ENCODE measurements at regions not wholly inside any gene's neighbourhood (a gene's known extent, or its start where the extent isn't known, plus 50 kb on each side); places are given as distances from the start of the nearest gene placed in this dataset.

- Mint-ChIP-seq H3K27ac (no peak overlapping the region), H3K9me3 (no peaks in the 10 kb centered on the region), H3K4me3 (no peak overlapping the region), H3K27me3 (no peaks in the 10 kb centered on the region), H3K4me1 (no peaks in the 10 kb centered on the region), H3K36me3 (no peaks in the 10 kb centered on the region)
- POLR2A ChIA-PET, result no interaction called here
- DNase-seq, result no peak
- no peak for ATAC-seq (ENCODE audit: low read depth)
Measured at GRCh38 chr10:45180946-45181875, 134.2 kb downstream of the OR13A1 start.

- Mint-ChIP-seq H3K36me3 (no peaks in the 10 kb centered on the region), H3K4me1 (no peaks in the 10 kb centered on the region), H3K4me3 (no peak overlapping the region), H3K27me3 (no peaks in the 10 kb centered on the region), H3K27ac (no peak overlapping the region), H3K9me3 (no peaks in the 10 kb centered on the region)
- DNase-seq, result no peak
- no peak for ATAC-seq (ENCODE audit: low read depth)
- POLR2A ChIA-PET, result no interaction called here
Measured at GRCh38 chr10:45183174-45183573, 132.2 kb downstream of the OR13A1 start.

- H3K4me1 Mint-ChIP-seq, result no peaks in the 10 kb centered on the region
- POLR2A ChIA-PET, result no interaction called here
- H3K27ac Mint-ChIP-seq, result no peak overlapping the region
- DNase-seq (no peak), ATAC-seq (ENCODE audit: low read depth) (no peak)
- peaks cover 6% of the 10 kb centered on the region for H3K27me3 Mint-ChIP-seq
- H3K4me3 Mint-ChIP-seq, result no peak overlapping the region
- no peaks in the 10 kb centered on the region for H3K9me3 Mint-ChIP-seq
- H3K36me3 Mint-ChIP-seq, result no peaks in the 10 kb centered on the region
Measured at GRCh38 chr10:45197816-45198485, 117.5 kb downstream of the OR13A1 start.

- no peaks in the 10 kb centered on the region for H3K36me3 Mint-ChIP-seq
- POLR2A ChIA-PET, result no interaction called here
- peaks cover 6% of the 10 kb centered on the region for H3K27me3 Mint-ChIP-seq
- no peaks in the 10 kb centered on the region for H3K9me3 Mint-ChIP-seq
- no peak overlapping the region for H3K27ac Mint-ChIP-seq
- H3K4me1 Mint-ChIP-seq, result no peaks in the 10 kb centered on the region
- no peak for DNase-seq
- no peak for ATAC-seq (ENCODE audit: low read depth)
- H3K4me3 Mint-ChIP-seq, result no peak overlapping the region
Measured at GRCh38 chr10:45198486-45199204, 116.8 kb downstream of the OR13A1 start.

GRCh38 chr10:45199205-45199740 lies 116.1 kb downstream of the OR13A1 start:
- DNase-seq (no peak), ATAC-seq (ENCODE audit: low read depth) (no peak)
- H3K4me1 Mint-ChIP-seq, result no peaks in the 10 kb centered on the region
- H3K9me3 Mint-ChIP-seq, result no peaks in the 10 kb centered on the region
- H3K27ac Mint-ChIP-seq, result no peak overlapping the region
- POLR2A ChIA-PET, result no interaction called here
- H3K4me3 Mint-ChIP-seq, result no peak overlapping the region
- H3K27me3 Mint-ChIP-seq, result peaks cover 8% of the 10 kb centered on the region
- no peaks in the 10 kb centered on the region for H3K36me3 Mint-ChIP-seq

DNA sequence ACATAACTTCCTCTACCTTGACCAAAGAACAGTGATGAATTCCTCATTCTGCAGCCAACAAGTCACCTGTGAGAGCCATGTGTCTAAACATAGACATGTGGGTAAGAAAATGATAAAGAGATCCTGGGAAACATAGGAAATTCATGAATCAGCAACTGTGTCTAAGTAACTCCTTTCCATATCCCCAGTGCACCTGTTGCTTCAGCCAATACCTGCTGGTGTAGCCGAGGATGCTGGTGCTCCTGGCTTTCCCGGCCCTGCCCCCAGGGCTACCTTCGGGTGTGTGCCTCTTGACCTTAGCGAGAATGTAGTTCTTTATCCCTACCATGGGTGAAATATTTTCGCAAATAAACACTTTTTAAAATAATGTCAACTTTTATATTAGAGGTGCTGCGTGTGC lies 114.1 kb downstream of the OR13A1 start:
- H3K9me3 Mint-ChIP-seq, result no peaks in the 10 kb centered on the region
- H3K27ac Mint-ChIP-seq, result no peak overlapping the region
- POLR2A ChIA-PET, result no interaction called here
- H3K4me1 Mint-ChIP-seq, result no peaks in the 10 kb centered on the region
- H3K27me3 Mint-ChIP-seq, result peaks cover 10% of the 10 kb centered on the region
- H3K4me3 Mint-ChIP-seq, result no peak overlapping the region
- ATAC-seq (ENCODE audit: low read depth), result no peak
- no peak for DNase-seq
- H3K36me3 Mint-ChIP-seq, result no peaks in the 10 kb centered on the region

GRCh38 chr10:45202242-45202641 lies 113.2 kb downstream of the OR13A1 start:
- Mint-ChIP-seq H3K4me3 (no peak overlapping the region), H3K9me3 (no peaks in the 10 kb centered on the region), H3K4me1 (no peaks in the 10 kb centered on the region), H3K27me3 (peaks cover 10% of the 10 kb centered on the region), H3K36me3 (no peaks in the 10 kb centered on the region), H3K27ac (no peak overlapping the region)
- POLR2A ChIA-PET, result no interaction called here
- ATAC-seq (ENCODE audit: low read depth) (no peak), DNase-seq (no peak)

DNA sequence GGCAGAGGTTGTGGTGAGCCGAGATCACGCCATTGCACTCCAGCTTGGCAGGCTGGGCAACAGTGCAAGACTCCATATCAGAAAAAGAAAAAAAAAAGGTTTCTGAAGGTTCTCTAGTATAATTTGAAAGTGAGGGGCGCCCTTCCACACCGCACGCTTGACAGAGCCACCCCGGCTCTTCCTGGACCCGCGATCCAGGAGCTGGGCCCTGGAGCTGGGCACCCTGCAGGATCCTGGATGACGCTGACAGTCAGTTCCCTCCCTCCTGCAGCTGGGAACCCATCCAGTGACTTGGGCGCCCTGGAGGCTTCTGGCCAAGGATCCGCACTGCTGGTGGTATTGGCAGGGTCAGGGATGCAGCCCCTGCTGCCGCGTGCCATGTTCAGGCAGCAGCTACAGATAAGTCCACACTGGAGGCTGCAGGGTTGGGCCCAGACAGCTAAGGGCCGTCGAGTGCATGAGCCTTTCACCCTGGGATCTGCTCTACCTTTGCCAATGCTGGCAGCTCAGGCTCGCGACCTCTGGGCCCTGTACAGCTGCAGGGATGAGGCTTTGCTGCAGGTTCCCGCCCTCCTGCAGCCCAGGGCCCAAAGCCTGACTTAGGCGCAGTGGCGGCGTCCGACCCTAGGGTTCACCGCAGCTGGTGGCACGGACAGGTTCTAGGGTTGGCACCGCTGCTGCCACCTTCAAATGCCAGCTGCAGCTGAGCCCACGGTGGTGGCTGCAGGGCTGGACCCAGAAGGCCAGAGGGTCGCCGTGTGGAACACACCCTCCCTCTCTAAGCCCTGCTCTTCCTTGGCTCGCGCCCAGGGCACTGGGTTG lies 110.2 kb downstream of the OR13A1 start:
- DNase-seq (no peak), ATAC-seq (ENCODE audit: low read depth) (no peak)
- Mint-ChIP-seq H3K27me3 (peaks cover 22% of the 10 kb centered on the region), H3K36me3 (peaks cover 2% of the 10 kb centered on the region), H3K4me3 (no peak overlapping the region), H3K27ac (no peak overlapping the region), H3K9me3 (peaks cover 4% of the 10 kb centered on the region), H3K4me1 (no peaks in the 10 kb centered on the region)
- POLR2A ChIA-PET, result no interaction called here

GRCh38 chr10:45209888-45210287 lies 105.5 kb downstream of the OR13A1 start:
- POLR2A ChIA-PET, result no interaction called here
- Mint-ChIP-seq H3K4me1 (no peaks in the 10 kb centered on the region), H3K9me3 (peaks cover 4% of the 10 kb centered on the region), H3K4me3 (no peak overlapping the region), H3K27ac (no peak overlapping the region), H3K27me3 (peaks cover 23% of the 10 kb centered on the region), H3K36me3 (peaks cover 2% of the 10 kb centered on the region)
- ATAC-seq (ENCODE audit: low read depth) (no peak), DNase-seq (no peak)

DNA sequence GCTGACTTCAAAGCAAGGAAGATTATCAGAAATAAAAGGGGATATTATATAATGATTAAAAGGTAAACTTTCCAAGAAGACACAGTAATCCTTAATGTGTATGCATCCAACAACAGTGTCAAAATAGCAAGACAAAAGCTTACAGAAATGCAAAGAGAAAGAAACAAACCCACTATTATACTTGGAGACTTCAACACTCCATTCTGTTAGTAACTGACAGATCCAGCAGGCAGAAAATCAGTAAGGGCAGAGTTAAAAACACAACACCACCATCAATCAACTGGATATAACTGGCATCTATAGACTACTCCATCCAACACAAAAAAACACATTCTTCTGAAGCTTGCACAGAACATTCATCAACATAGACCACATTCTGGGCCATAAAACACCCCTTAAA lies 103.8 kb downstream of the OR13A1 start:
- H3K27me3 Mint-ChIP-seq, result peaks cover 20% of the 10 kb centered on the region
- H3K27ac Mint-ChIP-seq, result no peak overlapping the region
- DNase-seq (no peak), ATAC-seq (ENCODE audit: low read depth) (no peak)
- H3K4me1 Mint-ChIP-seq, result no peaks in the 10 kb centered on the region
- no peak overlapping the region for H3K4me3 Mint-ChIP-seq
- peaks cover 4% of the 10 kb centered on the region for H3K9me3 Mint-ChIP-seq
- peaks cover 2% of the 10 kb centered on the region for H3K36me3 Mint-ChIP-seq
- POLR2A ChIA-PET, result no interaction called here

- ATAC-seq (ENCODE audit: low read depth), result no peak
- POLR2A ChIA-PET, result no interaction called here
- Mint-ChIP-seq H3K4me1 (no peaks in the 10 kb centered on the region), H3K36me3 (no peaks in the 10 kb centered on the region), H3K4me3 (no peak overlapping the region), H3K9me3 (no peaks in the 10 kb centered on the region), H3K27me3 (peaks cover 5% of the 10 kb centered on the region), H3K27ac (no peak overlapping the region)
- DNase-seq, result no peak
Measured at GRCh38 chr10:45219416-45219815, 96.0 kb downstream of the OR13A1 start.

- no peak overlapping the region for H3K27ac Mint-ChIP-seq
- ATAC-seq (ENCODE audit: low read depth) (no peak), DNase-seq (no peak)
- H3K4me3 Mint-ChIP-seq, result no peak overlapping the region
- POLR2A ChIA-PET, result no interaction called here
- H3K27me3 Mint-ChIP-seq, result peaks cover 8% of the 10 kb centered on the region
- H3K36me3 Mint-ChIP-seq, result no peaks in the 10 kb centered on the region
- H3K4me1 Mint-ChIP-seq, result no peaks in the 10 kb centered on the region
- H3K9me3 Mint-ChIP-seq, result no peaks in the 10 kb centered on the region
Measured at GRCh38 chr10:45220931-45221330, 94.5 kb downstream of the OR13A1 start.
